B cell (primary cell): ENCODE measurements at regions not wholly inside any gene's neighbourhood (a gene's known extent, or its start where the extent isn't known, plus 50 kb on each side); places are given as distances from the start of the nearest gene placed in this dataset.

ENCODE experiments used
- EZH2 ChIP-seq: IDR thresholded peaks from 2 replicates; pipeline ENCODE4 v1.6.1; 2012; ENCODE audit warnings: borderline replicate concordance, low read depth, mild to moderate bottlenecking, moderate library complexity, low read length; ENCODE audit not compliant: insufficient read depth, poor library complexity, severe bottlenecking
- TF ChIP-seq, protein P1 (sequence below): fragments of 200-600 bp; IDR thresholded peaks from one replicate; pipeline ENCODE4 v1.8.0; 2022; ENCODE audit warnings: antibody characterized with exemption, mild to moderate bottlenecking

GRCh38 chr9:14383294-14383693 lies 69.4 kb upstream of the NFIB start:
- TF ChIP-seq, protein P1, sequence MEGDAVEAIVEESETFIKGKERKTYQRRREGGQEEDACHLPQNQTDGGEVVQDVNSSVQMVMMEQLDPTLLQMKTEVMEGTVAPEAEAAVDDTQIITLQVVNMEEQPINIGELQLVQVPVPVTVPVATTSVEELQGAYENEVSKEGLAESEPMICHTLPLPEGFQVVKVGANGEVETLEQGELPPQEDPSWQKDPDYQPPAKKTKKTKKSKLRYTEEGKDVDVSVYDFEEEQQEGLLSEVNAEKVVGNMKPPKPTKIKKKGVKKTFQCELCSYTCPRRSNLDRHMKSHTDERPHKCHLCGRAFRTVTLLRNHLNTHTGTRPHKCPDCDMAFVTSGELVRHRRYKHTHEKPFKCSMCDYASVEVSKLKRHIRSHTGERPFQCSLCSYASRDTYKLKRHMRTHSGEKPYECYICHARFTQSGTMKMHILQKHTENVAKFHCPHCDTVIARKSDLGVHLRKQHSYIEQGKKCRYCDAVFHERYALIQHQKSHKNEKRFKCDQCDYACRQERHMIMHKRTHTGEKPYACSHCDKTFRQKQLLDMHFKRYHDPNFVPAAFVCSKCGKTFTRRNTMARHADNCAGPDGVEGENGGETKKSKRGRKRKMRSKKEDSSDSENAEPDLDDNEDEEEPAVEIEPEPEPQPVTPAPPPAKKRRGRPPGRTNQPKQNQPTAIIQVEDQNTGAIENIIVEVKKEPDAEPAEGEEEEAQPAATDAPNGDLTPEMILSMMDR: no peak
- no peak for TF ChIP-seq EZH2
